ENCODE measurements at regions not wholly inside any gene's neighbourhood (a gene's known extent, or its start where the extent isn't known, plus 50 kb on each side); places are given as distances from the start of the nearest gene placed in this dataset.

DNA sequence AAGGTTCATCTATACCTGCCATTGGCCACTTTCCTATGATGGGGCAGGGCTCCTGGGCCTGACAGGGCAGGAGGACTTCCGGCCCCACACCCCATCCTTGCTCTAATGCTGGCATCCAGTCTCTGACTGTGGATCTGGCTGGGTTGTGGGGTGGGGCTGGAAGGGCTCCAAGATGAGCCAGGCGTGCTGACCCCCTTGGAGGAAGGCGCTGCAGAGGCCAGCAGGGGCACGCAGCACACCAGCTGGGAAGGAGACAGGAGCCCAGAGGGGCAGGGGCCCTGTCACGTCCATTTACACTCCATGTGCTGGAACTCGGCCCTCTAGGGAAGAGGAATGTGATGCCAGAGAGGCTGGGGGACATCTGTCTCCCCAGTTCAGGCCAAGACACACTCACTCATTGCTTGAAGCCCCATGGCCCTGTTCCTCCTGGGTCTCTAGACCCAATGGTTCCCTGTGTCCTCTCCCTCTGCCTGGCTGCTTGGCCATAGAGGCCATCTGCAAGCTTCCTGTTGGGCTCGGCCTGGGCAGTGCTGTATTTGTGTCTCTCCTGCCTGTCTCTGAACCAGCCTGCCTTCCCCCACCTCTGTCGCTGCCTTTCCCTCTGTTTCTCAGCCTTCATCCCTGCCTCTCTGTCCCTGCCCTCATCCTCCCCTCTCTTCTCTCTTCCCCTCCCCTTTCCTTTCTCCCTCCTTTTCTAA, 67.5 kb upstream of the NECTIN1 start:
- intact Hi-C loops (cut with micrococcal nuclease) (no loop called here), dilution Hi-C loops (cut with MboI; ENCODE audit: extremely low pct_ligation_motif_present, low sequenced_read_pairs) (no loop called here)
- DNase-seq (ENCODE audit: low read depth, low spot score) (no peak), FAIRE-seq (no peak)
- ChIA-PET CTCF (no interaction called here), POLR2A (no interaction called here)
- no peaks in the 10 kb centered on the region for H3K36me3 ChIP-seq (ENCODE audit: control insufficient read depth in 2 of 2, extremely low read depth in 1 of 2, insufficient read depth in 2 of 2, low read length in 2 of 2)
- H3K4me3 ChIP-seq (replicated peaks in 1 of 3; ENCODE audit: insufficient read depth in 1 of 3, low read depth in 1 of 3, low read length in 3 of 3), result no peak overlapping the region
- H3K27ac ChIP-seq (ENCODE audit: insufficient read depth, low read depth, low read length), result no peak overlapping the region
- no peaks in the 10 kb centered on the region for H3K9me1 ChIP-seq (replicated peaks; ENCODE audit: control insufficient read depth, extremely low read depth, insufficient read depth, low read length)
- no peaks in the 10 kb centered on the region for H4K20me1 ChIP-seq (replicated peaks; ENCODE audit: control insufficient read depth, extremely low read depth, insufficient read depth, low read length)
- H3K9me3 ChIP-seq (replicated peaks; ENCODE audit: control insufficient read depth, insufficient read depth, low read length), result no peaks in the 10 kb centered on the region
- no peak overlapping the region for H2AFZ ChIP-seq (ENCODE audit: low read depth, low read length)
- no TSS peak for BruUV-seq (replicated peaks)
- H3K9ac ChIP-seq (replicated peaks; ENCODE audit: extremely low read depth, insufficient read depth, low read length), result no peak overlapping the region
- H3K4me1 ChIP-seq (ENCODE audit: control insufficient read depth, extremely low read depth, insufficient read depth, low read length), result no peaks in the 10 kb centered on the region
- TF ChIP-seq POLR2A (IDR thresholded peaks at IDR 0.05; ENCODE audit: low read depth, low read length) (no peak), JUN (IDR thresholded peaks at IDR 0.05; ENCODE audit: borderline replicate concordance, insufficient read depth, insufficient read length, low read depth) (no peak), MYC (IDR thresholded peaks at IDR 0.05; ENCODE audit: low read depth, low read length) (no peak)
- H3K4me2 ChIP-seq (ENCODE audit: insufficient read depth, low read length), result no peak overlapping the region
- no peaks in the 10 kb centered on the region for H3K27me3 ChIP-seq (ENCODE audit: control insufficient read depth in 2 of 2, insufficient read depth in 2 of 2, low read length in 2 of 2)
- H3K79me2 ChIP-seq (ENCODE audit: control insufficient read depth, insufficient read depth, low read length), result no peaks in the 10 kb centered on the region

DNA sequence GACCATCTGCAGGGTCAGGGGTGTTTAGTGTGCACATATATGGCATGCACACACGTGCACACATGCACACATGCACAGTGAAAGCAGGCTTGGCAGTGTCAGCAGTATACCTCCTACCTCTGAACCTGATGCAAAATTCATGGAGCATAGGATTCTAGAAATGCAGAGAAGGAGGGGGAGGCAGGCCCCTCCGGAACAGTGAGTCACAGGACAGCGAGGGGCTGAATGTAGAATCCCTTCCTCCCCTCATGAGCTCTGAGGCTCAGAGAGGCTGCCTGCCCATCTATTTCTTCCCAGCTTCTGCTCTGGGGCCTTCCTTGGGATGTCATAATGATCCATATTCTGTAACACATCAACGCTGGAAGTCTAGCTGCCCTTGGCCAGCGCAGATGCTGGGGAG, 66.7 kb upstream of the NECTIN1 start:
- intact Hi-C loops (cut with micrococcal nuclease) (no loop called here), dilution Hi-C loops (cut with MboI; ENCODE audit: extremely low pct_ligation_motif_present, low sequenced_read_pairs) (no loop called here)
- no peak for FAIRE-seq

More for the DNA sequence above, 66.7 kb upstream of the NECTIN1 start:
- no peak overlapping the region for H3K27ac ChIP-seq (ENCODE audit: insufficient read depth, low read depth, low read length)
- no peaks in the 10 kb centered on the region for H3K79me2 ChIP-seq (ENCODE audit: control insufficient read depth, insufficient read depth, low read length)
- no TSS peak for BruUV-seq (replicated peaks)
- no peaks in the 10 kb centered on the region for H3K9me1 ChIP-seq (replicated peaks; ENCODE audit: control insufficient read depth, extremely low read depth, insufficient read depth, low read length)
- TF ChIP-seq EZH2 (IDR thresholded peaks at IDR 0.05; ENCODE audit: borderline replicate concordance, low read depth, low read length, severe bottlenecking) (no peak), JUN (IDR thresholded peaks at IDR 0.05; ENCODE audit: borderline replicate concordance, insufficient read depth, insufficient read length, low read depth) (no peak), GATA2 (IDR thresholded peaks at IDR 0.05; ENCODE audit: insufficient read depth, insufficient read length, low read depth, low read length) (no peak), POLR2AphosphoS5 (IDR thresholded peaks at IDR 0.05; ENCODE audit: insufficient read depth, low read depth, low read length) (no peak), FOS (IDR thresholded peaks at IDR 0.05; ENCODE audit: borderline replicate concordance, insufficient read depth, low read length) (no peak), MYC (IDR thresholded peaks at IDR 0.05; ENCODE audit: low read depth, low read length) (no peak)
- TF ChIP-seq, protein P1, sequence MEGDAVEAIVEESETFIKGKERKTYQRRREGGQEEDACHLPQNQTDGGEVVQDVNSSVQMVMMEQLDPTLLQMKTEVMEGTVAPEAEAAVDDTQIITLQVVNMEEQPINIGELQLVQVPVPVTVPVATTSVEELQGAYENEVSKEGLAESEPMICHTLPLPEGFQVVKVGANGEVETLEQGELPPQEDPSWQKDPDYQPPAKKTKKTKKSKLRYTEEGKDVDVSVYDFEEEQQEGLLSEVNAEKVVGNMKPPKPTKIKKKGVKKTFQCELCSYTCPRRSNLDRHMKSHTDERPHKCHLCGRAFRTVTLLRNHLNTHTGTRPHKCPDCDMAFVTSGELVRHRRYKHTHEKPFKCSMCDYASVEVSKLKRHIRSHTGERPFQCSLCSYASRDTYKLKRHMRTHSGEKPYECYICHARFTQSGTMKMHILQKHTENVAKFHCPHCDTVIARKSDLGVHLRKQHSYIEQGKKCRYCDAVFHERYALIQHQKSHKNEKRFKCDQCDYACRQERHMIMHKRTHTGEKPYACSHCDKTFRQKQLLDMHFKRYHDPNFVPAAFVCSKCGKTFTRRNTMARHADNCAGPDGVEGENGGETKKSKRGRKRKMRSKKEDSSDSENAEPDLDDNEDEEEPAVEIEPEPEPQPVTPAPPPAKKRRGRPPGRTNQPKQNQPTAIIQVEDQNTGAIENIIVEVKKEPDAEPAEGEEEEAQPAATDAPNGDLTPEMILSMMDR (IDR thresholded peaks at IDR 0.05; ENCODE audit: extremely low read depth in 1 of 2, insufficient read depth in 1 of 2, low read depth in 1 of 2, low read length in 2 of 2), result no peak
- TF ChIP-seq, protein P2, sequence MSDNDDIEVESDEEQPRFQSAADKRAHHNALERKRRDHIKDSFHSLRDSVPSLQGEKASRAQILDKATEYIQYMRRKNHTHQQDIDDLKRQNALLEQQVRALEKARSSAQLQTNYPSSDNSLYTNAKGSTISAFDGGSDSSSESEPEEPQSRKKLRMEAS (IDR thresholded peaks at IDR 0.05; ENCODE audit: insufficient read depth, insufficient read length), result no peak
- ChIA-PET CTCF (no interaction called here), POLR2A (no interaction called here)
- no peak overlapping the region for H2AFZ ChIP-seq (ENCODE audit: low read depth, low read length)
- H3K9ac ChIP-seq (replicated peaks; ENCODE audit: extremely low read depth, insufficient read depth, low read length), result no peak overlapping the region
- H3K9me3 ChIP-seq (replicated peaks; ENCODE audit: control insufficient read depth, insufficient read depth, low read length), result no peaks in the 10 kb centered on the region
- no peak for DNase-seq (ENCODE audit: low read depth, low spot score)
- H3K27me3 ChIP-seq (ENCODE audit: control insufficient read depth in 2 of 2, insufficient read depth in 2 of 2, low read length in 2 of 2), result no peaks in the 10 kb centered on the region
- no peaks in the 10 kb centered on the region for H3K4me1 ChIP-seq (ENCODE audit: control insufficient read depth, extremely low read depth, insufficient read depth, low read length)
- no peaks in the 10 kb centered on the region for H3K36me3 ChIP-seq (ENCODE audit: control insufficient read depth in 2 of 2, extremely low read depth in 1 of 2, insufficient read depth in 2 of 2, low read length in 2 of 2)
- H3K4me3 ChIP-seq (replicated peaks in 1 of 3; ENCODE audit: insufficient read depth in 1 of 3, low read depth in 1 of 3, low read length in 3 of 3), result no peak overlapping the region
- H4K20me1 ChIP-seq (replicated peaks; ENCODE audit: control insufficient read depth, extremely low read depth, insufficient read depth, low read length), result no peaks in the 10 kb centered on the region
- no peak overlapping the region for H3K4me2 ChIP-seq (ENCODE audit: insufficient read depth, low read length)

Data from endothelial cell of umbilical vein (primary cell).